Upper lobe of left lung (tissue), 4 donors: ENCODE measurements at regions not wholly inside any gene's neighbourhood (a gene's known extent, or its start where the extent isn't known, plus 50 kb on each side); places are given as distances from the start of the nearest gene placed in this dataset.

Experiments
- CTCF ChIP-seq, 6 experiments: fragments of 450-650 bp in 4 of 6; fragments of 200-600 bp in 2 of 6; sonication (generic) in 2 of 6; IDR thresholded peaks; one replicate each; pipeline ENCODE4 v1.5.1; 2016 to 2019; ENCODE audit warnings: antibody characterized with exemption in 6 of 6
- POLR2A ChIP-seq, 4 donors: fragments of 450-650 bp; IDR thresholded peaks; one replicate each; pipeline ENCODE4 v1.5.1; 2016 to 2017; ENCODE audit warnings: antibody characterized with exemption in 4 of 4, mild to moderate bottlenecking in 2 of 4
- POLR2AphosphoS5 ChIP-seq, 2 donors: sonication (generic); formaldehyde crosslinking; IDR thresholded peaks; one replicate each; pipeline ENCODE4 v1.5.1; 2017; ENCODE audit warnings: antibody characterized with exemption in 2 of 2

- TF ChIP-seq CTCF (IDR thresholded peaks at IDR 0.05), result no peak
- no peak for TF ChIP-seq POLR2A (IDR thresholded peaks at IDR 0.05)
- no peak for TF ChIP-seq POLR2AphosphoS5 (IDR thresholded peaks at IDR 0.05)
Measured at GRCh38 chr12:78457938-78458337, 406.6 kb upstream of the SYT1 start.
